Activated CD4-positive, alpha-beta T cell treated with anti-CD3 and anti-CD28 coated beads, Interleukin-2, amount 10 ng/mL, durations not matched to agents 7 days and 5 days (primary cell): ENCODE measurements at regions not wholly inside any gene's neighbourhood (a gene's known extent, or its start where the extent isn't known, plus 50 kb on each side); places are given as distances from the start of the nearest gene placed in this dataset.

ENCODE experiments used
- CTCF ChIA-PET: fragments of 350-600 bp; sonication (Branson Sonifier 250); formaldehyde crosslinking; loops from one replicate; lab custom pipeline; 2021; ENCODE audit warnings: antibody characterized with exemption; lab: Charles Lee
- POLR2A ChIA-PET: fragments of 350-600 bp; sonication (Branson Sonifier 250); formaldehyde crosslinking; loops from one replicate; lab custom pipeline; 2021; ENCODE audit warnings: antibody characterized with exemption; lab: Charles Lee
- DNase-seq: peaks from one replicate; pipeline ENCODE4 v3.0.0-alpha.2; 2020
- H3K27ac Mint-ChIP-seq: one replicate; pipeline ENCODE4 v1.8.0; 2021; ENCODE audit warnings: mild to moderate bottlenecking, moderate library complexity, mixed read lengths
- H3K27me3 Mint-ChIP-seq: one replicate; pipeline ENCODE4 v1.8.0; 2021; ENCODE audit warnings: mixed read lengths
- H3K36me3 Mint-ChIP-seq: one replicate; pipeline ENCODE4 v1.8.0; 2021; ENCODE audit warnings: low read depth, mixed read lengths
- H3K4me1 Mint-ChIP-seq: one replicate; pipeline ENCODE4 v1.8.0; 2021; ENCODE audit warnings: mixed read lengths
- H3K4me3 Mint-ChIP-seq: one replicate; pipeline ENCODE4 v1.8.0; 2021; ENCODE audit warnings: mild to moderate bottlenecking, moderate library complexity, mixed read lengths
- H3K9me3 Mint-ChIP-seq: one replicate; pipeline ENCODE4 v1.8.0; 2021; ENCODE audit warnings: mixed read lengths

GRCh38 chr5:135705941-135706466, 127.2 kb upstream of the CXCL14 start:
- Mint-ChIP-seq H3K36me3 (no peaks in the 10 kb centered on the region), H3K4me3 (no peak overlapping the region)

GRCh38 chr5:135705141-135705631, 126.4 kb upstream of the CXCL14 start:
- no peaks in the 10 kb centered on the region for H3K27me3 Mint-ChIP-seq
- ChIA-PET POLR2A (no interaction called here), CTCF (interaction anchor here (0.5 kb wide), 1 partner anchor 201 kb away, joined by 4 read pairs; no protein-coding TSS in a partner anchor)
- H3K27ac Mint-ChIP-seq, result no peak overlapping the region
- DNase-seq, result no peak
- no peaks in the 10 kb centered on the region for H3K36me3 Mint-ChIP-seq
- no peaks in the 10 kb centered on the region for H3K4me1 Mint-ChIP-seq
- no peak overlapping the region for H3K4me3 Mint-ChIP-seq
- H3K9me3 Mint-ChIP-seq, result no peaks in the 10 kb centered on the region

More at GRCh38 chr5:135705941-135706466, 127.2 kb upstream of the CXCL14 start:
- Mint-ChIP-seq H3K9me3 (no peaks in the 10 kb centered on the region), H3K27ac (no peak overlapping the region), H3K4me1 (no peaks in the 10 kb centered on the region), H3K27me3 (no peaks in the 10 kb centered on the region)
- ChIA-PET CTCF (no interaction called here), POLR2A (no interaction called here)
- no peak for DNase-seq

GRCh38 chr5:135704616-135705015, 125.8 kb upstream of the CXCL14 start:
- POLR2A ChIA-PET, result no interaction called here
- Mint-ChIP-seq H3K27ac (no peak overlapping the region), H3K36me3 (no peaks in the 10 kb centered on the region), H3K4me3 (no peak overlapping the region), H3K9me3 (no peaks in the 10 kb centered on the region), H3K4me1 (no peaks in the 10 kb centered on the region), H3K27me3 (no peaks in the 10 kb centered on the region)
- DNase-seq, result no peak
- CTCF ChIA-PET, result interaction anchor here (0.5 kb wide), 1 partner anchor 201 kb away, joined by 4 read pairs; no protein-coding TSS in a partner anchor

GRCh38 chr5:135703016-135703550, 124.3 kb upstream of the CXCL14 start:
- H3K4me1 Mint-ChIP-seq, result no peaks in the 10 kb centered on the region
- H3K36me3 Mint-ChIP-seq, result no peaks in the 10 kb centered on the region
- no peak for DNase-seq
- no peaks in the 10 kb centered on the region for H3K9me3 Mint-ChIP-seq
- H3K4me3 Mint-ChIP-seq, result no peak overlapping the region
- ChIA-PET POLR2A (no interaction called here), CTCF (no interaction called here)
- H3K27me3 Mint-ChIP-seq, result no peaks in the 10 kb centered on the region
- H3K27ac Mint-ChIP-seq, result no peak overlapping the region

GRCh38 chr5:135702191-135702590, 123.4 kb upstream of the CXCL14 start:
- no peaks in the 10 kb centered on the region for H3K4me1 Mint-ChIP-seq

GRCh38 chr5:135700731-135701130, 121.9 kb upstream of the CXCL14 start:
- Mint-ChIP-seq H3K4me1 (no peaks in the 10 kb centered on the region), H3K36me3 (no peaks in the 10 kb centered on the region), H3K9me3 (no peaks in the 10 kb centered on the region), H3K4me3 (no peak overlapping the region), H3K27ac (no peak overlapping the region), H3K27me3 (no peaks in the 10 kb centered on the region)
- POLR2A ChIA-PET, result no interaction called here
- no peak for DNase-seq
- CTCF ChIA-PET, result no interaction called here

More at GRCh38 chr5:135702191-135702590, 123.4 kb upstream of the CXCL14 start:
- no peak for DNase-seq
- no peak overlapping the region for H3K27ac Mint-ChIP-seq
- no peaks in the 10 kb centered on the region for H3K36me3 Mint-ChIP-seq
- H3K9me3 Mint-ChIP-seq, result no peaks in the 10 kb centered on the region
- POLR2A ChIA-PET, result no interaction called here
- no peaks in the 10 kb centered on the region for H3K27me3 Mint-ChIP-seq
- CTCF ChIA-PET, result no interaction called here
- H3K4me3 Mint-ChIP-seq, result no peak overlapping the region

- no peak for DNase-seq
- Mint-ChIP-seq H3K36me3 (no peaks in the 10 kb centered on the region), H3K4me3 (no peak overlapping the region), H3K9me3 (no peaks in the 10 kb centered on the region), H3K27ac (no peak overlapping the region), H3K27me3 (no peaks in the 10 kb centered on the region), H3K4me1 (no peaks in the 10 kb centered on the region)
- CTCF ChIA-PET, result no interaction called here
- POLR2A ChIA-PET, result no interaction called here
Measured at GRCh38 chr5:135697959-135698345, 119.2 kb upstream of the CXCL14 start.

- no peak overlapping the region for H3K27ac Mint-ChIP-seq
- no peak overlapping the region for H3K4me3 Mint-ChIP-seq
Measured at GRCh38 chr5:135697251-135697958, 118.6 kb upstream of the CXCL14 start.

GRCh38 chr5:135696317-135696716, 117.5 kb upstream of the CXCL14 start:
- CTCF ChIA-PET, result no interaction called here

More at GRCh38 chr5:135697251-135697958, 118.6 kb upstream of the CXCL14 start:
- CTCF ChIA-PET, result no interaction called here
- POLR2A ChIA-PET, result no interaction called here
- no peak for DNase-seq
- no peaks in the 10 kb centered on the region for H3K9me3 Mint-ChIP-seq
- H3K27me3 Mint-ChIP-seq, result no peaks in the 10 kb centered on the region
- no peaks in the 10 kb centered on the region for H3K4me1 Mint-ChIP-seq
- H3K36me3 Mint-ChIP-seq, result no peaks in the 10 kb centered on the region

GRCh38 chr5:135695656-135696313, 117.0 kb upstream of the CXCL14 start:
- Mint-ChIP-seq H3K4me1 (no peaks in the 10 kb centered on the region), H3K36me3 (no peaks in the 10 kb centered on the region), H3K27ac (no peak overlapping the region), H3K4me3 (no peak overlapping the region), H3K27me3 (no peaks in the 10 kb centered on the region), H3K9me3 (no peaks in the 10 kb centered on the region)
- DNase-seq, result peak; percentile 2
- ChIA-PET POLR2A (no interaction called here), CTCF (no interaction called here)

More at GRCh38 chr5:135696317-135696716, 117.5 kb upstream of the CXCL14 start:
- no peaks in the 10 kb centered on the region for H3K36me3 Mint-ChIP-seq
- POLR2A ChIA-PET, result no interaction called here
- no peak for DNase-seq
- no peaks in the 10 kb centered on the region for H3K4me1 Mint-ChIP-seq
- no peak overlapping the region for H3K27ac Mint-ChIP-seq
- H3K27me3 Mint-ChIP-seq, result no peaks in the 10 kb centered on the region
- H3K9me3 Mint-ChIP-seq, result no peaks in the 10 kb centered on the region
- no peak overlapping the region for H3K4me3 Mint-ChIP-seq

- no peak for DNase-seq
- no peaks in the 10 kb centered on the region for H3K36me3 Mint-ChIP-seq
- H3K27me3 Mint-ChIP-seq, result peaks cover 1% of the 10 kb centered on the region
- H3K4me3 Mint-ChIP-seq, result no peak overlapping the region
- CTCF ChIA-PET, result no interaction called here
- H3K27ac Mint-ChIP-seq, result no peak overlapping the region
- POLR2A ChIA-PET, result no interaction called here
- H3K9me3 Mint-ChIP-seq, result no peaks in the 10 kb centered on the region
- no peaks in the 10 kb centered on the region for H3K4me1 Mint-ChIP-seq
Measured at GRCh38 chr5:135694906-135695305, 116.1 kb upstream of the CXCL14 start.

GRCh38 chr5:135694012-135694411, 115.2 kb upstream of the CXCL14 start:
- ChIA-PET CTCF (no interaction called here), POLR2A (no interaction called here)
- Mint-ChIP-seq H3K4me3 (no peak overlapping the region), H3K4me1 (no peaks in the 10 kb centered on the region), H3K27ac (no peak overlapping the region), H3K9me3 (no peaks in the 10 kb centered on the region), H3K36me3 (no peaks in the 10 kb centered on the region), H3K27me3 (peaks cover 5% of the 10 kb centered on the region)
- DNase-seq, result no peak

- Mint-ChIP-seq H3K4me3 (no peak overlapping the region), H3K27ac (no peak overlapping the region)
Measured at GRCh38 chr5:135693371-135693955, 114.7 kb upstream of the CXCL14 start.

More at GRCh38 chr5:135693371-135693955, 114.7 kb upstream of the CXCL14 start:
- ChIA-PET POLR2A (no interaction called here), CTCF (no interaction called here)
- H3K4me1 Mint-ChIP-seq, result no peaks in the 10 kb centered on the region
- no peaks in the 10 kb centered on the region for H3K9me3 Mint-ChIP-seq
- DNase-seq, result no peak
- peaks cover 7% of the 10 kb centered on the region for H3K27me3 Mint-ChIP-seq
- no peaks in the 10 kb centered on the region for H3K36me3 Mint-ChIP-seq
